HG02588 (cell line): ENCODE measurements at regions not wholly inside any gene's neighbourhood (a gene's known extent, or its start where the extent isn't known, plus 50 kb on each side); places are given as distances from the start of the nearest gene placed in this dataset.

ENCODE experiments used
- ATAC-seq: cut with Tn5 transposase; IDR thresholded peaks from one replicate; pipeline ENCODE4 v1.9.1; 2021; ENCODE audit warnings: mild to moderate bottlenecking, moderate library complexity; ENCODE audit not compliant: unreplicated experiment

DNA sequence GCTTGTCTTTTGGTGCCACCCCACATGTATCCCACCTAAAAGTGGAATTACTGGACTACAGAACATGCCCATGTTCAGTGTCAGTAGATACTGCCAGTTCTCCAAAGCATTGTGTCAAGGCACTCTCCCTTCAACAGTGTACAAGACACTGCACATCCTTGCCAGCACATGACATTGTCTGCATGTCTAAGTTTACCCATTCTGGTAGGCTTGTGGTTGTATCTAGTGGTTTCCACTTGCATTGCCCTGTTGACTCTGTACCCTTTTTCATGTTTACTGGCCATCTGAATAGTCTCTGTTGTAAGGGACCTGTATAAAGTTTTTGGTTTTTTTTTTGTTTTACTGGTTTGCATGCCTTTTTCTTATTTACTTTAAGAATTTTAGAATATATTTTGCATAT lies 222.4 kb upstream of the CNR1 start:
- no peak for ATAC-seq

GRCh38 chr6:88386167-88386566 lies 220.0 kb upstream of the CNR1 start:
- ATAC-seq: no peak

DNA sequence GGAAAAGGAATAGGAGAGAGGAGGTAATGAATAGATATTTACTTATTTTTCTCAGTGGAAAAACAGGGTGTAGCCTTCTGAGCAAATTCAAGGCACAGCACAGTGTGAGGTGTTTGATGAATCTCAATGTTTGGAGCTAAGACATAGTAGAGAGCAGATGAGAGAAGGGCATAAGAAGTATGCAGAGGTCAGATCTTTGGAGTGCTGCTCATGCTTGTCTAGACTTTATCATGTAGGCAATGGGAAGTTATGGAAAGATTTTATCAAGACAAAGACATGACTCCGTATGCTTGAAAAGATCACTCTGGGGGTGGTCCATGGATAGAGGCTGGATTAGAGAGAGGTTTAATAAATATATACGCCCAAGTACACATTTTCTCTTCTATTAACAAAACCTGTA lies 217.0 kb upstream of the CNR1 start:
- no peak for ATAC-seq

GRCh38 chr6:88381289-88381642 lies 215.1 kb upstream of the CNR1 start:
- ATAC-seq: no peak

GRCh38 chr6:88380618-88381288 lies 214.6 kb upstream of the CNR1 start:
- ATAC-seq: no peak

GRCh38 chr6:88380083-88380482 lies 213.9 kb upstream of the CNR1 start:
- ATAC-seq: no peak

DNA sequence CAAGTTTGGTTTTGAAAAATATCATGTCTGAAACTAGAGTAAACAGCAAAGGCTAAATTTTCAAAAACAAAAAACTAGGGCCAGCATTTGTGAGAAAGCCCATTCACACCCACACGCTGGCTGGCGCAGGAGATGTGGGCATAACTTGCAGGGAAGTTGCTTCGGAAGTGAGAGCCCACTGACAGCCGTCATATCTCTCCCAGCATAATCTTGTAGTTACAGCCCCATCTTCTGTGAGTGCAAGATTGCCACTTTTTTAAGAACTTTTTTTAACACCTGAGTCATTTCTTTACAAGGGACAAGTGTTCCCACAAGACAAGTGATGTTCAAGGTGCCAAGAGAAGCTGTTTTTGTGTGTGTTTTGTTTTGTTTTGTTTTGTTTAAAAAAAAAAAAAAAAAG lies 212.5 kb upstream of the CNR1 start:
- ATAC-seq: no peak

GRCh38 chr6:88377976-88378568 lies 211.9 kb upstream of the CNR1 start:
- ATAC-seq: no peak

DNA sequence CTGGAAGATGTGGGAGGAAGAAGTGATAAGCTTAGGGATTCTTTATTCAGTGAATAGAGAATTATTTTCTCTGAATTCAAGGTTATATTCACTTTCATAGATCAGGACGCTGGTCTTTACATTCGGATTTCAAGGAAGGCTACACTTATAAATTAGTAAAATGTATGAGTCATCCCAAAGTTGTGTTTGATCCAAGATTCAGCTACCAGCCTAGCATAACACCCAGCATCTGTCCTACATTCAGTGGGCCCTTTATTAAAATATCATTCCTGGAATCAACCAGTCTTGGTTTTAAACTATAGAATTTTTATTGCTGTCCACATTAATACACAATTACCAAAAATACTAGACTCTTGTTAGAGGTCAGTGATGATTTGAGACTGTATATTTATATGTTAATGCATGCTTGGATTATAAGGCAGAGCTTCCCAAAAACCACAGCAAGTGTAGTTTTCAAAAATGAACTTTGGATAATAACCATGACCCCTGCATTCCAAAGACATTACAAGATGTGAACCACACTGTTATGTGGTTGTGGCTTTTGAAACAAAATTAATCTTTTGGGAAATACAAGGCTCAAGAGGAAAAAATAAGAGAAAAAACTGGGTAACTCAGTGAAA lies 210.7 kb upstream of the CNR1 start:
- no peak for ATAC-seq

DNA sequence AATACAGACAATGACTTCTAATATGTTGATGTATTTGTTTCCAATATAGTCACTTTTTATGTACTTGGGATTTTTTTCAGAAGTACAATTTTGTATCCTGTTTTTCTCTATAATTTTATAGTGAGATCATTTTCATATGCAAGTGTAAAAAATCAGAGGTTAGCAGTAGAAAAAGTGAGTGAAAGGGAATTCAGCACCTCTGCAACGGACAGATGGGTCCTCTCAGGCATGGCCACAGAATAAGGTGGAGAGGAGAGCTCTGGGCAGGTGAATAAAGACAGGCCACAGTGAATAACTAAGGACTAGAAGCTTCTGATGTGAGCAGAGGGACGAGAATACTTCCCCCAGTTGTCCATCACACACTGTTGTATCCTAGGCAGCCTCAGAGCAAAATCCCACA lies 210.1 kb upstream of the CNR1 start:
- ATAC-seq: no peak

GRCh38 chr6:88374553-88374952 lies 208.4 kb upstream of the CNR1 start:
- ATAC-seq: no peak

DNA sequence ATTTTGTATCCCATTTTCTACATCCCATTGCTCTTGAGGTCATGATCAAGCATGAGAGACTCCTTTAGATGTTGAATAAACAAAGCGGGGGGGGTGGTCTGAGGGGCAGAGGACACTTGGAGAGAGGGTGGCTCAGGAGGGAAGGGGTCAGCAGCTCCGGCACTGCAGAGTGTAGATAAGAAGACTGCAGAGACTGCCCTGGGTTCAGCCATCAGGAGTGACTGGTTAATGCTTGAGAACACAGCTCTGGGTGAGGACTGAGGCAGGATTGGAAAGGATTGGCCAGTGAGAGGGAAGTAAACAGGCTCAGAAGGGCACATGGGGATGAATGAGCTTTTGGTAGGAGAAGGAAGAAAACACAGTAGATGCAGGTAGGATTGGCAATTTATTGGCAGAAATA lies 205.3 kb upstream of the CNR1 start:
- no peak for ATAC-seq

DNA sequence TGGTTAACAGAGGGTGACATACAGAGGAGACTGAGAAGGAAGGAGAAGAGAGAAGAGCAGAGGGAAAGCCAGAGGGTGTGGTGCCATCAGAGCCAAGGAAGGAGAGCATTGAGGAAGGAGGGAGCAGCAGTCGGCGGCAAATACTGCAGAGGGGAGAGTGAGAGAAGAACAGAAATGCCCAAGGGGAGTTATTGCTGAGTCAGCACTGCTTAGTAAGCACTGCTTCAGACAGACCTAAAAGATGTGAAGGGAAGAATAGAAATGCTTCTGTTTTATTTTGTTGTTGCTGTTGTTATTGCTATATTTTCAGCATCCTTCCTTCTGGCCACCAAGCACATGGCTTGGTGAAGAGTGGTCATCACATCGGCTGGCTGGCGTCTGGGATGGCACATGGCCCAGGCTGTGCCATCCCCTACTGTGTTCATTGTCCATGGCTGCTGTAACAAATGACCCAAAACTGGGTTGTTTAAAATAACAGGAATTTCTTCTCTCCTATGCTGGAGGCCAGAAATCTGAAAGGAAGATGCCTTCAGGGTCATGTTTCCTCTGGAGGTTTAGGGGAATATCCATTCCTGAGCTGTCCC lies 204.1 kb upstream of the CNR1 start:
- no peak for ATAC-seq

DNA sequence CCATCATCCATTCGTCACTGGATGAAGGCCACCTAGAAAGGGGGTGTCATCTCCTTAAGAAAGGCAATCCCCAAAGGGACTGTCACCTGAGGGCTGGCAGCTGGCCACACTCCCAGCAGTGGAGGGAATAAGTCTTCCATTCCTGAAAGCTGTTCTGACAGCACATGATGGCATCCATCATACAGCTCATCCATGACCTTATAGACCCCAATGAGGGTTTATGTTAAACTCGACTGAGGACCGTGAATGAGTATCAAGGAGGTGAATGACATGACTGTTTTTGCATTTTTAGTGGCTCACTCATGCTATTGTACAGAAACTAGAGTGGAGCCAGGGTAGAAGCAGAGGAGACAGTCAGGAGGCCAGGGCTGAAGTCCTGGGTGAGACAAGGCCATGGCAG lies 203.1 kb upstream of the CNR1 start:
- ATAC-seq: no peak

DNA sequence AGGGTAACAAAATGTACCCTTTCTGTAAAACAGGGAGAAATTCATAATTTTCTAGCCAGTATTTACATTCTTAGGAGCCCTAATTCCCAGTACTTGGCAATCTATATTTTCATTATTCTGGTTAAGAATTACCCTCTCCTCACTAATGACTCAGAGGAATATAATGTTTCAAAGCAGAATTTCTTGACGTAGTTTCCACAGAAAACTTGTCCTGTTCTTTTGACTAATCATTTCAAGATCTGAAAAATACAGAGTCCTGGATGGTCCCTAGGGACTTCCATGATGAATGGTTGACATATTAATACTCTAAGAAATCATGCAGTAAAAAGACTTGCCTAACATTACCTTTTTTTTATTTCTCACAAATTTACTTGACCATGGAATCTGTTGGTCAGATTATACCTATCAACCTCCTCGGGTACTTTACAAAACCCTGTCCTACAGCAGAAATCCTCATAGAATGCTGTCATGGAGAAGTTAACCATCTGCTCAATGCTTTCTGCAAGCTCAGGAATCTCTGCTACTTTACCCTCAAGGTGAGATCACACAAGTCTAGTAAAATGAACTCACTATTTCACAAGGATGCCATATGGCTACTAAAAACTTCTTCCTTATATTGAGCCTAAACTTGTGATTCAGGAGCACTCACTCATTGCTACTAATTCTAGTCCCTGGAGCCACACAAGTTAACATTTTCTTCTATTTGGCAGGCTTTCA lies 202.1 kb upstream of the CNR1 start:
- ATAC-seq: no peak

DNA sequence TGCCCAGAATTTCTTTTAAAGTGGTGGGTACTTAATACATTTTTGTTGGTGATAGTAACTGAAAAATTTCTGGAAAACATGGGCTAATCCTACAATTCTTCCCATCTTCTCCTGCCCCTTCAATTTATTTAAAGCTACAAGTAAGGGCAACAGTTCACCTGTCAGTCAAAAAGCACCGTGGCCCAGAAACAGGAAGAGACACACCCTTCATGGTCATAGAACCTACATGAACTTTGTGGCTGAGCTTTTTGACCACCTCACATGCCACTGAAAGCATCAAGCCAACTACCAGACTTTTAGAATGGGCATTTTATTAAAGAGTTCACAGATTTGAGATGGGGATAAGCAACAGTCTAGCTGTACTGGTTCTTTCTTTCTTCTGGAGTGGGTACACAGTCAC lies 201.1 kb upstream of the CNR1 start:
- ATAC-seq: no peak

GRCh38 chr6:88366672-88367071 lies 200.5 kb upstream of the CNR1 start:
- ATAC-seq: no peak

- ATAC-seq: no peak
These were observed 199.5 kb upstream of the CNR1 start for GRCh38 chr6:88365656-88366055.

GRCh38 chr6:88365230-88365629 lies 199.1 kb upstream of the CNR1 start:
- ATAC-seq: no peak

DNA sequence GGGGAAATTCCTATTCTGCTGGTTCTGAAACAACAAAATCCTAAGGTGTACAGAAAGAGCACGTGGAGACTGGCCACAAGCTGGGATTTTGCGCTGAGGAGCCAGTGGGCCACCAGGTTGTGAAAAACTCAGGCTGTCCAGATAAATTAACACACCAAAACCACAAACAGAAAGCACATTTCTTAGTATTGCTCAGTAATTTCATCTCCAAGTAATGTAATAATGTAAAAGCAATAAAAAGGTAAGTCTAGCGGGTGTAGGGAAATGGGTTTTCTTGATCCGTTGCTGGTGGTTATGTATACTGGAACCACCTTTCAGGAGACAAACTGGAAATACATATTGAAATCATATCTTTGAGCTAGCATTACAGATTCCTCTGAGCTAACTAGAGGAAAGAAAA lies 195.6 kb upstream of the CNR1 start:
- ATAC-seq: no peak

GRCh38 chr6:88361298-88361697 lies 195.2 kb upstream of the CNR1 start:
- ATAC-seq: no peak
